Activated B cell treated with CpG ODN at 0.5 μM for 24 hours (primary cell): ENCODE measurements at regions not wholly inside any gene's neighbourhood (a gene's known extent, or its start where the extent isn't known, plus 50 kb on each side); places are given as distances from the start of the nearest gene placed in this dataset.

Source experiments
- ATAC-seq: fragments of 200-7000 bp; cut with Tn5 transposase; one replicate; pipeline ENCODE4 v1.10.0; 2021; ENCODE audit warnings: low read depth, mild to moderate bottlenecking, moderate library complexity
- CTCF ChIA-PET: fragments of 350-600 bp; sonication (Branson Sonifier 250); formaldehyde crosslinking; loops from one replicate; lab custom pipeline; 2021; ENCODE audit warnings: antibody characterized with exemption; lab: Charles Lee
- POLR2A ChIA-PET: fragments of 350-600 bp; sonication (Branson Sonifier 250); formaldehyde crosslinking; loops from one replicate; lab custom pipeline; 2021; ENCODE audit warnings: antibody characterized with exemption; lab: Charles Lee
- DNase-seq: peaks from one replicate; pipeline ENCODE4 v3.0.0; 2022
- H3K27ac Mint-ChIP-seq: one replicate; pipeline ENCODE4 v1.8.0; 2020; ENCODE audit warnings: mixed read lengths
- H3K27me3 Mint-ChIP-seq: one replicate; pipeline ENCODE4 v1.8.0; 2021; ENCODE audit warnings: mixed read lengths
- H3K36me3 Mint-ChIP-seq: one replicate; pipeline ENCODE4 v1.8.0; 2021; ENCODE audit warnings: low read depth, mixed read lengths
- H3K4me1 Mint-ChIP-seq: one replicate; pipeline ENCODE4 v1.8.0; 2021; ENCODE audit warnings: mixed read lengths
- H3K4me3 Mint-ChIP-seq: one replicate; pipeline ENCODE4 v1.8.0; 2020; ENCODE audit warnings: mild to moderate bottlenecking, mixed read lengths
- H3K9me3 Mint-ChIP-seq: one replicate; pipeline ENCODE4 v1.8.0; 2020; ENCODE audit warnings: mixed read lengths
- CTCF ChIP-seq: fragments of 200-600 bp; IDR thresholded peaks from one replicate; pipeline ENCODE4 v1.8.0; 2022; ENCODE audit warnings: antibody characterized with exemption, mild to moderate bottlenecking
- intact Hi-C: fragments of 100-400 bp; cut with micrococcal nuclease; formaldehyde crosslinking; loops from one replicate; pipeline ENCODE4 v1.15.1; 2024

GRCh38 chr2:216583147-216583546 is 50.1 kb upstream of the IGFBP2 start:
- no peak for TF ChIP-seq CTCF
- H3K9me3 Mint-ChIP-seq: no peaks in the 10 kb centered on the region
- no peaks in the 10 kb centered on the region for H3K4me1 Mint-ChIP-seq
- H3K27ac Mint-ChIP-seq: no peak overlapping the region
- H3K4me3 Mint-ChIP-seq: no peak overlapping the region
- intact Hi-C loops: no loop called here
- DNase-seq: no peak
- ChIA-PET CTCF (no interaction called here), POLR2A (no interaction called here)
- H3K27me3 Mint-ChIP-seq: peaks cover 23% of the 10 kb centered on the region
- H3K36me3 Mint-ChIP-seq: no peaks in the 10 kb centered on the region
- no peak for ATAC-seq
